GM12878 (cell line): ENCODE measurements at regions not wholly inside any gene's neighbourhood (a gene's known extent, or its start where the extent isn't known, plus 50 kb on each side); places are given as distances from the start of the nearest gene placed in this dataset.

Experiments
- ATAC-seq: fragments of 200-7000 bp; cut with Tn5 transposase; 3 replicates; pipeline ENCODE4 v1.9.1; 2020; ENCODE audit warnings: mild to moderate bottlenecking, moderate library complexity
- BruUV-seq: library from RNA; stranded (reverse); fragments of 400-500 nt; replicated peaks from 2 replicates; lab custom pipeline; 2021; lab: Mats Ljungman, UMichigan
- CTCF ChIA-PET: fragments of 300-600 bp; sonication (Branson Sonifier 250); formaldehyde crosslinking; extraction: SDS; loops from one replicate; lab custom pipeline; 2021; ENCODE audit warnings: inconsistent platforms; lab: Yijun Ruan, JAX
- POLR2A ChIA-PET: fragments of 350-600 bp; formaldehyde crosslinking; extraction: SDS; loops from one replicate; lab custom pipeline; 2021; ENCODE audit warnings: inconsistent platforms; lab: Charles Lee
- RAD21 ChIA-PET: fragments of 300-600 bp; sonication (Branson Sonifier 250); formaldehyde crosslinking; loops from one replicate; lab custom pipeline; 2023; ENCODE audit warnings: antibody characterized with exemption; ENCODE audit not compliant: unreplicated experiment; lab: Charles Lee
- SMC1A ChIA-PET: fragments of 300-600 bp; sonication (Branson Sonifier 250); formaldehyde crosslinking; loops from one replicate; lab custom pipeline; 2023; ENCODE audit not compliant: unreplicated experiment, uncharacterized antibody; lab: Charles Lee
- DNase-seq: peaks from one replicate; pipeline ENCODE4 v3.0.0-alpha.2; 2011; ENCODE audit warnings: low read depth, low spot score
- FAIRE-seq: peaks from 3 replicates; lab custom pipeline; 2011; peaks lifted over from hg19 to GRCh38; lab: Jason Lieb, UNC
- H2AFZ ChIP-seq: 2 replicates; pipeline ENCODE4 v1.6.0; 2011; ENCODE audit warnings: low read depth, low read length, control low read depth; ENCODE audit not compliant: control insufficient read depth
- H3K27ac ChIP-seq: 2 replicates; pipeline ENCODE4 v1.5.1; 2011; ENCODE audit warnings: control low read depth; ENCODE audit not compliant: control insufficient read depth, insufficient read depth
- H3K27me3 ChIP-seq, 2 experiments: replicated peaks in 1 of 2; 2 replicates each; pipeline versions ENCODE4 v1.6.0 to v1.6.1; 2011; ENCODE audit warnings: low read length in 1 of 2; ENCODE audit not compliant: control insufficient read depth in 2 of 2, insufficient read depth in 2 of 2
- H3K36me3 ChIP-seq, 2 experiments: 2 replicates each; pipeline ENCODE4 v1.5.1; 2011; ENCODE audit warnings: low read length in 1 of 2; ENCODE audit not compliant: control insufficient read depth in 2 of 2, insufficient read depth in 2 of 2
- H3K4me1 ChIP-seq: 2 replicates; pipeline ENCODE4 v1.6.1; 2011; ENCODE audit warnings: mild to moderate bottlenecking, low read length, moderate library complexity, mixed read lengths; ENCODE audit not compliant: control insufficient read depth, insufficient read depth
- H3K4me2 ChIP-seq: 2 replicates; pipeline ENCODE4 v1.6.0; 2011; ENCODE audit warnings: control low read depth; ENCODE audit not compliant: control insufficient read depth, insufficient read depth
- H3K4me3 ChIP-seq: fragments of 200-600 bp; sonication (generic); 2 replicates; pipeline ENCODE4 v1.5.1; 2016
- H3K79me2 ChIP-seq: 2 replicates; pipeline ENCODE4 v1.6.0; 2011; ENCODE audit warnings: low read length; ENCODE audit not compliant: control insufficient read depth, insufficient read depth
- H3K9ac ChIP-seq: 2 replicates; pipeline ENCODE4 v1.8.0; 2011; ENCODE audit warnings: low read length, control low read depth, mixed read lengths; ENCODE audit not compliant: control insufficient read depth, insufficient read depth
- H3K9me3 ChIP-seq: replicated peaks from 3 replicates; pipeline ENCODE4 v1.5.1; 2011; ENCODE audit warnings: mild to moderate bottlenecking, low read length; ENCODE audit not compliant: control insufficient read depth, insufficient read depth
- H4K20me1 ChIP-seq: 2 replicates; pipeline ENCODE4 v1.6.0; 2011; ENCODE audit not compliant: control insufficient read depth, insufficient read depth
- BRCA1 ChIP-seq: IDR thresholded peaks from 2 replicates; pipeline ENCODE4 v1.6.1; 2011; ENCODE audit warnings: low read depth, low read length, improper control_type of control experiment
- EZH2 ChIP-seq: IDR thresholded peaks from 2 replicates; pipeline ENCODE4 v1.6.1; 2012; ENCODE audit warnings: low read depth, mild to moderate bottlenecking, control low read depth, inconsistent platforms, low read length, borderline replicate concordance; ENCODE audit not compliant: control insufficient read depth
- FOXK2 ChIP-seq: fragments of 450-650 bp; IDR thresholded peaks from 2 replicates; pipeline ENCODE4 v1.6.1; 2017; ENCODE audit warnings: mild to moderate bottlenecking, moderate library complexity
- FOXM1 ChIP-seq: IDR thresholded peaks from 2 replicates; pipeline ENCODE4 v1.6.1; 2012; ENCODE audit warnings: low read depth, mild to moderate bottlenecking, inconsistent platforms, low read length, moderate library complexity
- KLF5 ChIP-seq: fragments of 450-650 bp; IDR thresholded peaks from 2 replicates; pipeline ENCODE4 v1.6.1; 2014; ENCODE audit warnings: mild to moderate bottlenecking; ENCODE audit not compliant: partially characterized antibody
- MYC ChIP-seq: IDR thresholded peaks from 2 replicates; pipeline ENCODE4 v1.6.1; 2011; ENCODE audit warnings: mild to moderate bottlenecking, low read length, moderate library complexity, inconsistent platforms; ENCODE audit not compliant: insufficient read depth, insufficient replicate concordance, insufficient read length, severe bottlenecking
- NFXL1 ChIP-seq: fragments of 450-650 bp; IDR thresholded peaks from 2 replicates; pipeline ENCODE4 v1.6.1; 2017; ENCODE audit warnings: antibody characterized with exemption, mild to moderate bottlenecking, borderline replicate concordance
- NR2C1 ChIP-seq: fragments of 450-650 bp; IDR thresholded peaks from 2 replicates; pipeline ENCODE4 v1.6.1; 2017; ENCODE audit warnings: antibody characterized with exemption, mild to moderate bottlenecking, moderate library complexity
- SRF ChIP-seq, 2 experiments: IDR thresholded peaks; 2 replicates each; pipeline ENCODE4 v1.6.1; 2011; ENCODE audit warnings: low read depth in 2 of 2, low read length in 2 of 2, mild to moderate bottlenecking in 1 of 2, moderate library complexity in 1 of 2
- TAF1 ChIP-seq: IDR thresholded peaks from 2 replicates; pipeline ENCODE4 v1.6.1; 2011; ENCODE audit warnings: mild to moderate bottlenecking, low read depth, low read length, borderline replicate concordance
- ZBTB33 ChIP-seq: fragments of 450-650 bp; IDR thresholded peaks from 2 replicates; pipeline ENCODE4 v1.6.1; 2017; ENCODE audit warnings: mild to moderate bottlenecking
- ZNF217 ChIP-seq: fragments of 450-650 bp; IDR thresholded peaks from 2 replicates; pipeline ENCODE4 v1.6.1; 2017; ENCODE audit warnings: antibody characterized with exemption, mild to moderate bottlenecking
- ZNF622 ChIP-seq: fragments of 450-650 bp; IDR thresholded peaks from 2 replicates; pipeline ENCODE4 v1.6.1; 2017; ENCODE audit warnings: mild to moderate bottlenecking, inconsistent platforms
- WGBS: methylation state at CpG from one replicate; pipeline ENCODE4 v1.1.6; 2016; ENCODE audit warnings: low lambda C conversion rate; ENCODE audit not compliant: insufficient replicate concordance, insufficient coverage; ENCODE audit errors: missing lambda C conversion rate; 5-methylcytosine and 5-hydroxymethylcytosine counted together
- in situ Hi-C: fragments of 300-500 bp; cut with MboI; formaldehyde crosslinking; loops from 9 replicates; pipeline ENCODE4 v1.14.3; 2018; ENCODE audit warnings: mixed read lengths
- intact Hi-C: fragments of 100-400 bp; cut with micrococcal nuclease; formaldehyde crosslinking; loops from one replicate; pipeline ENCODE4 v1.14.2; 2022; ENCODE audit not compliant: unreplicated experiment

- H3K79me2 ChIP-seq, result no peaks in the 10 kb centered on the region
- BruUV-seq, result no TSS peak
- TF ChIP-seq SRF (IDR thresholded peaks at IDR 0.05; ENCODE audit: low read depth in 2 of 2, low read length in 2 of 2) (no peak), TAF1 (no peak), ZBTB33 (no peak), NFXL1 (no peak), EZH2 (no peak), BRCA1 (no peak), FOXM1 (no peak), MYC (no peak), FOXK2 (no peak), ZNF217 (no peak), NR2C1 (no peak), KLF5 (no peak), ZNF622 (no peak)
- TF ChIP-seq, all 136 proteins: peak for 0
- POLR2A ChIA-PET, result no interaction called here
- Histone ChIP-seq H3K4me2 (no peak overlapping the region), H3K4me1 (no peaks in the 10 kb centered on the region), H3K4me3 (no peak overlapping the region), H3K9me3 (no peaks in the 10 kb centered on the region; the same call in 2 of the 3 replicates), H3K9ac (no peak overlapping the region), H4K20me1 (no peaks in the 10 kb centered on the region), H3K27me3 (no peaks in the 10 kb centered on the region), H3K27ac (no peak overlapping the region), H2AFZ (no peak overlapping the region), H3K36me3 (no peaks in the 10 kb centered on the region)
- WGBS, result 0% methylated on average over 1 of the region's 1 CpG
- SMC1A ChIA-PET, result interaction anchor here (0.6 kb wide), 1 partner anchor 251 kb away, joined by 4 read pairs; no protein-coding TSS in a partner anchor
- ATAC-seq (no peak), FAIRE-seq (no peak), DNase-seq (no peak)
- CTCF ChIA-PET, result no interaction called here
- intact Hi-C loops (no loop called here), in situ Hi-C loops (no loop called here)
- RAD21 ChIA-PET, result no interaction called here
Observed at GRCh38 chr14:37946819-37947218, 260.9 kb upstream of the SSTR1 start.
